EL (cell line): ENCODE measurements at regions not wholly inside any gene's neighbourhood (a gene's known extent, or its start where the extent isn't known, plus 50 kb on each side); places are given as distances from the start of the nearest gene placed in this dataset.

Experiments
- DNase-seq: peaks from one replicate; pipeline ENCODE4 v3.0.0-alpha.2; 2016

GRCh38 chr6:114605656-114606055 is 262.8 kb upstream of the HS3ST5 start:
- no peak for DNase-seq

- DNase-seq: no peak
These were observed 257.6 kb upstream of the HS3ST5 start for GRCh38 chr6:114600381-114600780.

GRCh38 chr6:114595591-114595990 is 252.8 kb upstream of the HS3ST5 start:
- no peak for DNase-seq

GRCh38 chr6:114595186-114595585 is 252.4 kb upstream of the HS3ST5 start:
- DNase-seq: no peak

GRCh38 chr6:114592506-114592905 is 249.7 kb upstream of the HS3ST5 start:
- DNase-seq: peak; percentile 15

GRCh38 chr6:114588726-114589125 is 245.9 kb upstream of the HS3ST5 start:
- DNase-seq: no peak

- no peak for DNase-seq
These were observed 243.5 kb upstream of the HS3ST5 start for GRCh38 chr6:114586298-114586697.

- no peak for DNase-seq
These were observed 238.5 kb upstream of the HS3ST5 start for GRCh38 chr6:114581293-114581692.

GRCh38 chr6:114580882-114581281 is 238.1 kb upstream of the HS3ST5 start:
- no peak for DNase-seq

- no peak for DNase-seq
These were observed 236.7 kb upstream of the HS3ST5 start for GRCh38 chr6:114579486-114579885.

GRCh38 chr6:114577109-114577508 is 234.3 kb upstream of the HS3ST5 start:
- DNase-seq: no peak

- no peak for DNase-seq
These were observed 233.5 kb upstream of the HS3ST5 start for GRCh38 chr6:114576330-114576729.

- no peak for DNase-seq
These were observed 226.8 kb upstream of the HS3ST5 start for GRCh38 chr6:114569669-114570068.

- DNase-seq: no peak
These were observed 221.6 kb upstream of the HS3ST5 start for GRCh38 chr6:114564302-114564933.

- no peak for DNase-seq
These were observed 216.6 kb upstream of the HS3ST5 start for GRCh38 chr6:114559419-114559818.

GRCh38 chr6:114558153-114558552 is 215.3 kb upstream of the HS3ST5 start:
- no peak for DNase-seq

- no peak for DNase-seq
These were observed 214.1 kb upstream of the HS3ST5 start for GRCh38 chr6:114556846-114557488.

GRCh38 chr6:114550316-114550715 is 207.5 kb upstream of the HS3ST5 start:
- no peak for DNase-seq

- no peak for DNase-seq
These were observed 200.9 kb upstream of the HS3ST5 start for GRCh38 chr6:114543696-114544095.

- no peak for DNase-seq
These were observed 199.0 kb upstream of the HS3ST5 start for GRCh38 chr6:114541794-114542193.

- no peak for DNase-seq
These were observed 195.2 kb upstream of the HS3ST5 start for GRCh38 chr6:114537977-114538376.

GRCh38 chr6:114534813-114535212 is 192.0 kb upstream of the HS3ST5 start:
- DNase-seq: no peak

- no peak for DNase-seq
These were observed 181.3 kb upstream of the HS3ST5 start for GRCh38 chr6:114524081-114524480.

- DNase-seq: no peak
These were observed 180.7 kb upstream of the HS3ST5 start for GRCh38 chr6:114523508-114523907.

- no peak for DNase-seq
These were observed 179.1 kb upstream of the HS3ST5 start for GRCh38 chr6:114521926-114522325.
